ENCODE measurements at regions not wholly inside any gene's neighbourhood (a gene's known extent, or its start where the extent isn't known, plus 50 kb on each side); places are given as distances from the start of the nearest gene placed in this dataset.

- WGBS (ENCODE audit: low lambda C conversion rate): 35% methylated on average over 3 of the region's 3 CpGs
- H3K4me2 ChIP-seq: no peak overlapping the region
- H2AFZ ChIP-seq (ENCODE audit: low read depth): no peak overlapping the region
- H3K9me2 ChIP-seq: no peaks in the 10 kb centered on the region
- POLR2A ChIA-PET: no interaction called here
- no peaks in the 10 kb centered on the region for H3K36me3 ChIP-seq (replicated peaks in 1 of 2; ENCODE audit: control insufficient read depth in 1 of 2, insufficient read depth in 2 of 2, low read length in 1 of 2)
- H3K4me1 ChIP-seq (ENCODE audit: control insufficient read depth in 1 of 2, insufficient read depth in 2 of 2, low read depth in 1 of 2, low read length in 1 of 2): no peaks in the 10 kb centered on the region
- H3K27me3 ChIP-seq (ENCODE audit: insufficient read depth): peaks cover 6% of the 10 kb centered on the region
- H3K79me2 ChIP-seq (ENCODE audit: insufficient read depth): no peaks in the 10 kb centered on the region
- no peaks in the 10 kb centered on the region for H3F3A ChIP-seq (replicated peaks; ENCODE audit: insufficient read depth)
- CTCF ChIA-PET: interaction anchor here (1.1 to 1.5 kb wide), 2 partner anchors 17 to 92 kb away, joined by 3 to 4 read pairs; no protein-coding TSS in a partner anchor
- H3K4me3 ChIP-seq (ENCODE audit: low read depth in 2 of 2, low read length in 1 of 2): no peak overlapping the region
- H3K9me3 ChIP-seq: no peaks in the 10 kb centered on the region
- no peaks in the 10 kb centered on the region for H4K20me1 ChIP-seq (ENCODE audit: insufficient read depth)
- DNase-seq: no peak
- TF ChIP-seq, protein P1, sequence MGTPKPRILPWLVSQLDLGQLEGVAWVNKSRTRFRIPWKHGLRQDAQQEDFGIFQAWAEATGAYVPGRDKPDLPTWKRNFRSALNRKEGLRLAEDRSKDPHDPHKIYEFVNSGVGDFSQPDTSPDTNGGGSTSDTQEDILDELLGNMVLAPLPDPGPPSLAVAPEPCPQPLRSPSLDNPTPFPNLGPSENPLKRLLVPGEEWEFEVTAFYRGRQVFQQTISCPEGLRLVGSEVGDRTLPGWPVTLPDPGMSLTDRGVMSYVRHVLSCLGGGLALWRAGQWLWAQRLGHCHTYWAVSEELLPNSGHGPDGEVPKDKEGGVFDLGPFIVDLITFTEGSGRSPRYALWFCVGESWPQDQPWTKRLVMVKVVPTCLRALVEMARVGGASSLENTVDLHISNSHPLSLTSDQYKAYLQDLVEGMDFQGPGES (IDR thresholded peaks at IDR 0.05; ENCODE audit: low read depth, low read length): no peak
- TF ChIP-seq SIN3A (IDR thresholded peaks at IDR 0.05; ENCODE audit: borderline replicate concordance, low read depth, low read length) (no peak), RCOR1 (IDR thresholded peaks at IDR 0.05; ENCODE audit: low read length) (no peak), TEAD4 (IDR thresholded peaks at IDR 0.05; ENCODE audit: borderline replicate concordance, insufficient read depth) (no peak), CHD2 (IDR thresholded peaks at IDR 0.05; ENCODE audit: low read length, partially characterized antibody) (no peak), RFX5 (IDR thresholded peaks at IDR 0.05; ENCODE audit: low read length) (no peak), MAX (IDR thresholded peaks at IDR 0.05; ENCODE audit: low read depth) (no peak), EZH2phosphoT487 (IDR thresholded peaks at IDR 0.05; ENCODE audit: borderline replicate concordance, low read depth) (no peak), TAF1 (IDR thresholded peaks at IDR 0.05; ENCODE audit: borderline replicate concordance, low read depth, low read length) (no peak), FOXJ3 (CRISPR knock-in tag; IDR thresholded peaks at IDR 0.05) (no peak), GATA2 (CRISPR knock-in tag; IDR thresholded peaks at IDR 0.05) (no peak), NFIC (IDR thresholded peaks at IDR 0.05; ENCODE audit: borderline replicate concordance) (no peak)
- TF ChIP-seq, protein P2, sequence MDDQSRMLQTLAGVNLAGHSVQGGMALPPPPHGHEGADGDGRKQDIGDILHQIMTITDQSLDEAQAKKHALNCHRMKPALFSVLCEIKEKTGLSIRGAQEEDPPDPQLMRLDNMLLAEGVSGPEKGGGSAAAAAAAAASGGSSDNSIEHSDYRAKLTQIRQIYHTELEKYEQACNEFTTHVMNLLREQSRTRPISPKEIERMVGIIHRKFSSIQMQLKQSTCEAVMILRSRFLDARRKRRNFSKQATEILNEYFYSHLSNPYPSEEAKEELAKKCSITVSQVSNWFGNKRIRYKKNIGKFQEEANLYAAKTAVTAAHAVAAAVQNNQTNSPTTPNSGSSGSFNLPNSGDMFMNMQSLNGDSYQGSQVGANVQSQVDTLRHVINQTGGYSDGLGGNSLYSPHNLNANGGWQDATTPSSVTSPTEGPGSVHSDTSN (IDR thresholded peaks at IDR 0.05): no peak
- H3K9ac ChIP-seq: no peak overlapping the region
- H3K27ac ChIP-seq (ENCODE audit: low read depth in 2 of 2, low read length in 1 of 2): no peak overlapping the region
Observed at GRCh38 chr5:68378204-68378820, 162.8 kb downstream of the PIK3R1 start.

- Histone ChIP-seq H3F3A (replicated peaks; ENCODE audit: insufficient read depth) (no peaks in the 10 kb centered on the region), H3K27ac (ENCODE audit: low read depth in 2 of 2, low read length in 1 of 2) (no peak overlapping the region), H3K4me3 (ENCODE audit: low read depth in 2 of 2, low read length in 1 of 2) (no peak overlapping the region), H3K27me3 (ENCODE audit: insufficient read depth) (peaks cover 2% of the 10 kb centered on the region), H3K9me2 (no peaks in the 10 kb centered on the region), H3K9me3 (no peaks in the 10 kb centered on the region), H3K79me2 (ENCODE audit: insufficient read depth) (no peaks in the 10 kb centered on the region), H2AFZ (ENCODE audit: low read depth) (no peak overlapping the region), H3K36me3 (replicated peaks in 1 of 2; ENCODE audit: control insufficient read depth in 1 of 2, insufficient read depth in 2 of 2, low read length in 1 of 2) (no peaks in the 10 kb centered on the region), H3K4me2 (no peak overlapping the region), H3K4me1 (ENCODE audit: control insufficient read depth in 1 of 2, insufficient read depth in 2 of 2, low read depth in 1 of 2, low read length in 1 of 2) (no peaks in the 10 kb centered on the region), H3K9ac (no peak overlapping the region), H4K20me1 (ENCODE audit: insufficient read depth) (no peaks in the 10 kb centered on the region)
- DNase-seq: no peak
- ChIA-PET POLR2A (no interaction called here), CTCF (interaction anchor here (1.5 kb wide), 1 partner anchor 16 kb away, joined by 3 read pairs; no protein-coding TSS in a partner anchor)
- 92% methylated on average over 3 of the region's 3 CpGs for WGBS (ENCODE audit: low lambda C conversion rate)
- TF ChIP-seq TCF12 (IDR thresholded peaks at IDR 0.05) (no peak), GATA2 (CRISPR knock-in tag; IDR thresholded peaks at IDR 0.05) (no peak), RXRA (IDR thresholded peaks at IDR 0.05; ENCODE audit: borderline replicate concordance, low read depth) (no peak), EP300 (IDR thresholded peaks at IDR 0.05; ENCODE audit: borderline replicate concordance in 1 of 2, low read depth in 1 of 2, low read length in 1 of 2) (no peak), YY1 (IDR thresholded peaks at IDR 0.05; ENCODE audit: low read depth) (no peak), JUND (IDR thresholded peaks at IDR 0.05) (no peak), FOXM1 (IDR thresholded peaks at IDR 0.05; ENCODE audit: low read depth) (no peak), RFX5 (IDR thresholded peaks at IDR 0.05; ENCODE audit: low read length) (no peak)
- TF ChIP-seq, protein P3, sequence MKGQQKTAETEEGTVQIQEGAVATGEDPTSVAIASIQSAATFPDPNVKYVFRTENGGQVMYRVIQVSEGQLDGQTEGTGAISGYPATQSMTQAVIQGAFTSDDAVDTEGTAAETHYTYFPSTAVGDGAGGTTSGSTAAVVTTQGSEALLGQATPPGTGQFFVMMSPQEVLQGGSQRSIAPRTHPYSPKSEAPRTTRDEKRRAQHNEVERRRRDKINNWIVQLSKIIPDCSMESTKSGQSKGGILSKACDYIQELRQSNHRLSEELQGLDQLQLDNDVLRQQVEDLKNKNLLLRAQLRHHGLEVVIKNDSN (IDR thresholded peaks at IDR 0.05; ENCODE audit: borderline replicate concordance, low read depth): no peak
- TF ChIP-seq, protein P4, sequence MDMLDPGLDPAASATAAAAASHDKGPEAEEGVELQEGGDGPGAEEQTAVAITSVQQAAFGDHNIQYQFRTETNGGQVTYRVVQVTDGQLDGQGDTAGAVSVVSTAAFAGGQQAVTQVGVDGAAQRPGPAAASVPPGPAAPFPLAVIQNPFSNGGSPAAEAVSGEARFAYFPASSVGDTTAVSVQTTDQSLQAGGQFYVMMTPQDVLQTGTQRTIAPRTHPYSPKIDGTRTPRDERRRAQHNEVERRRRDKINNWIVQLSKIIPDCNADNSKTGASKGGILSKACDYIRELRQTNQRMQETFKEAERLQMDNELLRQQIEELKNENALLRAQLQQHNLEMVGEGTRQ (IDR thresholded peaks at IDR 0.05; ENCODE audit: borderline replicate concordance, low read depth, low read length): no peak
Observed at GRCh38 chr5:68379275-68380036, 163.9 kb downstream of the PIK3R1 start.
